DND-41 (cell line): ENCODE measurements at regions not wholly inside any gene's neighbourhood (a gene's known extent, or its start where the extent isn't known, plus 50 kb on each side); places are given as distances from the start of the nearest gene placed in this dataset.

Experiments used
- CTCF ChIP-seq: IDR thresholded peaks from 2 replicates; pipeline ENCODE4 v1.5.1; 2012; ENCODE audit warnings: borderline replicate concordance, low read length, moderate library complexity, mild to moderate bottlenecking; ENCODE audit not compliant: poor library complexity, severe bottlenecking; ENCODE audit errors: extremely low read depth
- EZH2 ChIP-seq: IDR thresholded peaks from 3 replicates; pipeline ENCODE4 v1.6.1; 2012; ENCODE audit warnings: borderline replicate concordance, low read depth, mild to moderate bottlenecking, moderate library complexity, low read length, inconsistent platforms; ENCODE audit not compliant: severe bottlenecking

- no peak for TF ChIP-seq CTCF
- TF ChIP-seq EZH2: no peak
Measured at GRCh38 chr3:115445559-115445958, 177.8 kb upstream of the GAP43 start.
